Sigmoid colon (tissue), 6 donors: ENCODE measurements at regions not wholly inside any gene's neighbourhood (a gene's known extent, or its start where the extent isn't known, plus 50 kb on each side); places are given as distances from the start of the nearest gene placed in this dataset.

Experiments
- DNase-seq: peaks from one replicate; pipeline ENCODE4 v3.0.0-alpha.2; 2019
- H3K27ac ChIP-seq, 4 donors: fragments of 200-600 bp; sonication (generic); one replicate each; pipeline ENCODE4 v1.5.1; 2016 to 2019; ENCODE audit warnings: mild to moderate bottlenecking in 1 of 4
- H3K27me3 ChIP-seq, 3 donors: fragments of 200-600 bp; sonication (generic); one replicate each; pipeline ENCODE4 v1.5.1; 2019; ENCODE audit warnings: mild to moderate bottlenecking in 1 of 3
- H3K36me3 ChIP-seq, 4 donors: fragments of 200-600 bp; sonication (generic); one replicate each; pipeline ENCODE4 v1.5.1; 2016 to 2019
- H3K4me1 ChIP-seq, 4 donors: fragments of 200-600 bp; sonication (generic); one replicate each; pipeline ENCODE4 v1.5.1; 2017 to 2019
- H3K4me3 ChIP-seq, 4 donors: fragments of 200-600 bp; sonication (generic); one replicate each; pipeline ENCODE4 v1.5.1; 2017 to 2019; ENCODE audit warnings: mild to moderate bottlenecking in 2 of 4, moderate library complexity in 1 of 4
- H3K9me3 ChIP-seq, 4 donors: fragments of 200-600 bp in 3 of 4; sonication (generic) in 3 of 4; one replicate each; pipeline versions ENCODE4 v1.5.1 to v1.6.1; 2013 to 2019
- EP300 ChIP-seq, 4 donors: sonication (generic); formaldehyde crosslinking; IDR thresholded peaks; one replicate each; pipeline ENCODE4 v1.6.1; 2017; ENCODE audit warnings: antibody characterized with exemption in 4 of 4
- POLR2A ChIP-seq, 2 donors: fragments of 450-650 bp; IDR thresholded peaks; one replicate each; pipeline ENCODE4 v1.6.1; 2016; ENCODE audit warnings: antibody characterized with exemption in 2 of 2, mild to moderate bottlenecking in 2 of 2, moderate library complexity in 2 of 2
- POLR2AphosphoS5 ChIP-seq, 4 donors: sonication (generic); formaldehyde crosslinking; IDR thresholded peaks; one replicate each; pipeline ENCODE4 v1.6.1; 2017; ENCODE audit warnings: antibody characterized with exemption in 4 of 4
- WGBS, 2 donors: extraction: QIAGEN DNeasy Blood & Tissue Kit; methylation state at CpG; one replicate each; pipeline ENCODE4 v1.1.7; 2013; 5-methylcytosine and 5-hydroxymethylcytosine counted together
- intact Hi-C: fragments of 100-400 bp; cut with DNase I; formaldehyde crosslinking; loops from one replicate; pipeline ENCODE4 v1.15.1; 2023
- TF ChIP-seq, protein P1 (sequence below), 4 experiments: fragments of 450-650 bp in 3 of 4; fragments of 200-600 bp in 1 of 4; IDR thresholded peaks; one replicate each; pipeline ENCODE4 v1.5.1; 2016 to 2019; ENCODE audit warnings: antibody characterized with exemption in 4 of 4, mild to moderate bottlenecking in 3 of 4, moderate library complexity in 2 of 4
- donor health status: healthy with polysubstance abuse.
- donor health status: healthy.

DNA sequence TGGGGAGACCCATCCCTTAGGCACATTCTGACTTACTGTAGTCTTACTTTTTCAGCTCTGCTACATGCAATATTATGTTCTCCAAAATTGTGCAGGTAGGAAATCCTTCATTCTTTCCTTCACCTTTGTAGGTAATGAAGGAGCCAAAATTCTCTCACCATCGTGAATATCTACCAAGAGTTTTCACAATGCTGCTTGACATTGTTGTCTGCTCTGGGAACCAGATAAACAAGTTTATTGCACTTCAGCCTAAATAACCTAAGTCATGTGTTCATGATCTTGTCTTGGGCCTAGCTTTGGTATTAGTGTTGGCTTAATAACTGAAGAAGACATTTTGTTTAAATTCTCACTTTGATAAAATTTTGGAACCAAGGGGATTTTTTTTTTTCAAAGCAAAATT is 110.8 kb upstream of the ELAC2 start:
- H3K27me3 ChIP-seq = no peaks in the 10 kb centered on the region
- H3K9me3 ChIP-seq = no peaks in the 10 kb centered on the region
- TF ChIP-seq EP300 (IDR thresholded peaks at IDR 0.05) = no peak
- TF ChIP-seq POLR2AphosphoS5 (IDR thresholded peaks at IDR 0.05) = no peak
- TF ChIP-seq POLR2A (IDR thresholded peaks at IDR 0.05) = no peak
- TF ChIP-seq, protein P1, sequence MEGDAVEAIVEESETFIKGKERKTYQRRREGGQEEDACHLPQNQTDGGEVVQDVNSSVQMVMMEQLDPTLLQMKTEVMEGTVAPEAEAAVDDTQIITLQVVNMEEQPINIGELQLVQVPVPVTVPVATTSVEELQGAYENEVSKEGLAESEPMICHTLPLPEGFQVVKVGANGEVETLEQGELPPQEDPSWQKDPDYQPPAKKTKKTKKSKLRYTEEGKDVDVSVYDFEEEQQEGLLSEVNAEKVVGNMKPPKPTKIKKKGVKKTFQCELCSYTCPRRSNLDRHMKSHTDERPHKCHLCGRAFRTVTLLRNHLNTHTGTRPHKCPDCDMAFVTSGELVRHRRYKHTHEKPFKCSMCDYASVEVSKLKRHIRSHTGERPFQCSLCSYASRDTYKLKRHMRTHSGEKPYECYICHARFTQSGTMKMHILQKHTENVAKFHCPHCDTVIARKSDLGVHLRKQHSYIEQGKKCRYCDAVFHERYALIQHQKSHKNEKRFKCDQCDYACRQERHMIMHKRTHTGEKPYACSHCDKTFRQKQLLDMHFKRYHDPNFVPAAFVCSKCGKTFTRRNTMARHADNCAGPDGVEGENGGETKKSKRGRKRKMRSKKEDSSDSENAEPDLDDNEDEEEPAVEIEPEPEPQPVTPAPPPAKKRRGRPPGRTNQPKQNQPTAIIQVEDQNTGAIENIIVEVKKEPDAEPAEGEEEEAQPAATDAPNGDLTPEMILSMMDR (IDR thresholded peaks at IDR 0.05) = no peak
- WGBS, 2 donors = 59 to 67% methylated on average over 1 of the region's 1 CpG
- H3K27ac ChIP-seq = no peak overlapping the region
- no peak overlapping the region for H3K4me3 ChIP-seq
- no peaks in the 10 kb centered on the region for H3K4me1 ChIP-seq
- intact Hi-C loops = no loop called here
- no peaks in the 10 kb centered on the region for H3K36me3 ChIP-seq
- DNase-seq = no peak

DNA sequence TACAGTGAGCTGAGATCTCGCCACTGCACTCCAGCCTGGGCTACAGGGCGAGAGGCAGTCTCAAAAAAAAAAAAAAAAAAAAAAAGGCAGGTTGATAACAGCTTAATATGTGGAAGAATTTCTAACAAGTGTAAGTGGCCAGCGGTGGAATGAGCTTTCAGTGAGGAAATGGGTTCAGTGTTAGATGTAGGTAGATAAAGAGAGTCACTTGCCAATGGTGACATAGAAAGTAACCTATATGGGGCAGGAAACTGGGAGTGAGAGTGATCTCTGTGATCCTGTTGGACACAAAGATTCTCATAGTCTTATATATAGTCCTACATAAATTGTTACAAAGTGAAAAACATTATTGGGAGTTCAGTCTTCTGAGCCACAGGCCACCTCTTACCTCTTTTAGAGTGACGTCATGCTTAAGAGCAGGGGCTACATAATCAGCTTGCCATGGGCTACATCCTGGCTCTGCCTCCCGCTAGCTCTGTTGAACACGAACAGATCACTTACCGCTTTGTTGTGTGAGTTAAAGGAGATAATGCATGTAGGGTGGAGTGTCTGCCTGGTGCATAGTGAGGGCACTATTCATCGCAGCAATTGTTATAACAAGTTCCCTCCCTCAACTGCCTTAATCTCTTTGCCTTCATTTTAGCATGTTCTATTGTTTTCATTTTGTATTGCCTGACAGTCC is 110.2 kb upstream of the ELAC2 start:
- Histone ChIP-seq H3K36me3 (no peaks in the 10 kb centered on the region), H3K27ac (no peak overlapping the region), H3K27me3 (no peaks in the 10 kb centered on the region), H3K4me3 (no peak overlapping the region), H3K4me1 (no peaks in the 10 kb centered on the region), H3K9me3 (no peaks in the 10 kb centered on the region)
- TF ChIP-seq POLR2AphosphoS5 (IDR thresholded peaks at IDR 0.05) (no peak), EP300 (IDR thresholded peaks at IDR 0.05) (no peak), POLR2A (IDR thresholded peaks at IDR 0.05) (no peak)
- TF ChIP-seq, protein P1 (IDR thresholded peaks at IDR 0.05) = no peak
- DNase-seq = no peak
- WGBS, 2 donors = 93% methylated on average over 8 of the region's 8 CpGs
- intact Hi-C loops = no loop called here

DNA sequence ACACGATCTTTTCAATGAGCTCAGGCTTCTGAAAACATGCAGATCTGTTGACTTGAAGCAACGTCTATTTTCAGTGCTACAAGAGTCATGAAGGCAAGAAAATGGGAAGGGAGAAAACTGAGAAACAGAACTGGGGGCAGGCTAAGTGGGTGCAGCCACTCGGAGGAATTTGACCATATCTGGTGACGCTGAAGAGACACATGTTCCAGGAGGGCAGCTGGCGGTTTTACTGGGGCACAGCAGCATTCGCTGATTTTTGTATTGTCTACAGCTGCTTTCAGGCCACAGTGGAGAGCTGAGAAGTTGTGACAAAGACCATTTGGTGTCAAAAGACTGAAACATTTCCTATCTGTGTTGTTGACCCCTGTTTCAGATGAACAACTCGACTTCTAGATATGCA is 103.0 kb upstream of the ELAC2 start:
- H3K27ac ChIP-seq = no peak overlapping the region
- no peaks in the 10 kb centered on the region for H3K4me1 ChIP-seq
- no peaks in the 10 kb centered on the region for H3K36me3 ChIP-seq
- H3K9me3 ChIP-seq = no peaks in the 10 kb centered on the region
- H3K27me3 ChIP-seq = no peaks in the 10 kb centered on the region
- TF ChIP-seq POLR2A (IDR thresholded peaks at IDR 0.05) = no peak
- no peak for TF ChIP-seq POLR2AphosphoS5 (IDR thresholded peaks at IDR 0.05)
- no peak for TF ChIP-seq EP300 (IDR thresholded peaks at IDR 0.05)
- TF ChIP-seq, protein P1 (IDR thresholded peaks at IDR 0.05) = no peak
- DNase-seq = no peak
- 70 to 73% methylated on average over 7 of the region's 7 CpGs for WGBS, 2 donors
- no peak overlapping the region for H3K4me3 ChIP-seq
- intact Hi-C loops = no loop called here

DNA sequence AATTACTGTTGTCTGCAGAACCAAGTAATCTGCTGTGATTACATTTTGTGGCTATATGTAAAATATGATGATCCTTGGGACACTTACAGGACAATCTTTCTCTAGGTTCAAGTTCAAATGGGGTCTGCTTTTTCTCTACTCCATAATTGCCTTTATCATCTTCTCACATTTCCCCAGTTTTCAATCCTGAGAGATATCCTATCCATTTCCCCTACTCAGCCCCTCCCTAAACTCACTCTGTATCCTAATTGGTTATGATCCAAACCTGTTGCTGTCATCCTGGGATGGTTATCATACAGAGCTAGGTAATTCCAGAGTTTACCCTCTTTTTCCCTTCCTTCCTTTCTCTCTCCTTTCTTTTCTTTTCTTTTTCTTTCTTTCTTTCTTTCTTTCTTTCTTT is 100.5 kb upstream of the ELAC2 start:
- Histone ChIP-seq H3K27me3 (peaks cover 0 to 16% (median 0%) of the 10 kb centered on the region in 3 donors), H3K27ac (no peak overlapping the region), H3K9me3 (no peaks in the 10 kb centered on the region), H3K4me3 (no peak overlapping the region), H3K4me1 (no peaks in the 10 kb centered on the region), H3K36me3 (no peaks in the 10 kb centered on the region)
- no peak for DNase-seq
- no peak for TF ChIP-seq POLR2A (IDR thresholded peaks at IDR 0.05)
- TF ChIP-seq POLR2AphosphoS5 (IDR thresholded peaks at IDR 0.05) = no peak
- TF ChIP-seq EP300 (IDR thresholded peaks at IDR 0.05) = no peak
- intact Hi-C loops = no loop called here

DNA sequence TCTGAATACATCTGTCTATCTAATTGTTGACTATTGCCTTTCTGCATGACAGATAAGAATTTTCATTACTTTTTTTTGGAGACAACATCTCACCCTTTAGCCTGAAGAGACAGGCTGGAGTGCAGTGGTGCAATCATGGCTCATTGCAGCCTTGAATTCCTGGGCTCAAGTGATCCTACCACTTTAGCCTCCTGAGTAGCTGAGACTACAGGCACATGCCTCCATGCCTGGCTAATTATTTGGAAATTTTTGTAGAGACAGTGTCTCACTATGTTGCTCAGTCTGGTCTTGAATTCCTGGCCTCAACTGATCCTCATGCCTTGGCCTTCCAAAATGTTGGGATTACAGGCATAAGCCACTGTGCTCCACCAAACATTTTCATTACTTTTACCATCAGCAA is 99.8 kb upstream of the ELAC2 start:
- Histone ChIP-seq H3K4me3 (no peak overlapping the region), H3K27me3 (peaks cover 0 to 22% (median 0%) of the 10 kb centered on the region in 3 donors), H3K36me3 (no peaks in the 10 kb centered on the region), H3K4me1 (no peaks in the 10 kb centered on the region), H3K9me3 (no peaks in the 10 kb centered on the region), H3K27ac (no peak overlapping the region)
- intact Hi-C loops = no loop called here
- no peak for DNase-seq
- TF ChIP-seq POLR2A (IDR thresholded peaks at IDR 0.05) (no peak), POLR2AphosphoS5 (IDR thresholded peaks at IDR 0.05) (no peak)
- TF ChIP-seq, protein P1 (IDR thresholded peaks at IDR 0.05) = no peak
